HPDE6-E6E7 (cell line): ENCODE measurements at regions not wholly inside any gene's neighbourhood (a gene's known extent, or its start where the extent isn't known, plus 50 kb on each side); places are given as distances from the start of the nearest gene placed in this dataset.
"Not testable (repeated sequence)": the region's sequence is repeated elsewhere in the genome, so short reads cannot be mapped to it uniquely, and the experiment has no call there.

Experiments used
- DNase-seq: peaks from one replicate; pipeline ENCODE4 v3.0.0; 2011; ENCODE audit warnings: missing footprints; ENCODE audit errors: extremely low spot score

GRCh38 chr5:128730021-128730420, 192.0 kb upstream of the FBN2 start:
- not testable (repeated sequence) for DNase-seq

GRCh38 chr5:128735656-128736055, 197.6 kb upstream of the FBN2 start:
- DNase-seq, result not testable (repeated sequence)

GRCh38 chr5:128736553-128736952, 198.5 kb upstream of the FBN2 start:
- no peak for DNase-seq

- no peak for DNase-seq
Observed at GRCh38 chr5:128749136-128749898, 211.3 kb upstream of the FBN2 start.

GRCh38 chr5:128750155-128750554, 212.1 kb upstream of the FBN2 start:
- DNase-seq, result no peak

- DNase-seq, result no peak
Observed at GRCh38 chr5:128757196-128757959, 207.9 kb upstream of the SLC27A6 start.

- DNase-seq, result no peak
Observed at GRCh38 chr5:128762661-128763306, 202.5 kb upstream of the SLC27A6 start.

- no peak for DNase-seq
Observed at GRCh38 chr5:128763321-128763720, 202.0 kb upstream of the SLC27A6 start.

GRCh38 chr5:128764601-128765310, 200.5 kb upstream of the SLC27A6 start:
- DNase-seq, result no peak

GRCh38 chr5:128765448-128766061, 199.7 kb upstream of the SLC27A6 start:
- no peak for DNase-seq

- DNase-seq, result no peak
Observed at GRCh38 chr5:128766406-128766805, 198.9 kb upstream of the SLC27A6 start.

- no peak for DNase-seq
Observed at GRCh38 chr5:128770907-128771306, 194.4 kb upstream of the SLC27A6 start.

GRCh38 chr5:128772356-128772755, 192.9 kb upstream of the SLC27A6 start:
- no peak for DNase-seq

- DNase-seq, result no peak
Observed at GRCh38 chr5:128773378-128773777, 191.9 kb upstream of the SLC27A6 start.

GRCh38 chr5:128774605-128775004, 190.7 kb upstream of the SLC27A6 start:
- DNase-seq, result no peak

GRCh38 chr5:128775558-128775957, 189.7 kb upstream of the SLC27A6 start:
- no peak for DNase-seq

- peak; percentile 4 for DNase-seq
Observed at GRCh38 chr5:128777052-128777451, 188.2 kb upstream of the SLC27A6 start.

GRCh38 chr5:128778474-128778873, 186.8 kb upstream of the SLC27A6 start:
- no peak for DNase-seq

- DNase-seq, result peak; percentile 48
Observed at GRCh38 chr5:128782446-128782845, 182.8 kb upstream of the SLC27A6 start.

- DNase-seq, result no peak
Observed at GRCh38 chr5:128784726-128785125, 180.6 kb upstream of the SLC27A6 start.

- DNase-seq, result no peak
Observed at GRCh38 chr5:128791312-128791711, 174.0 kb upstream of the SLC27A6 start.

GRCh38 chr5:128796506-128796905, 168.8 kb upstream of the SLC27A6 start:
- DNase-seq, result no peak
